ENCODE measurements at regions not wholly inside any gene's neighbourhood (a gene's known extent, or its start where the extent isn't known, plus 50 kb on each side); places are given as distances from the start of the nearest gene placed in this dataset.

DNA sequence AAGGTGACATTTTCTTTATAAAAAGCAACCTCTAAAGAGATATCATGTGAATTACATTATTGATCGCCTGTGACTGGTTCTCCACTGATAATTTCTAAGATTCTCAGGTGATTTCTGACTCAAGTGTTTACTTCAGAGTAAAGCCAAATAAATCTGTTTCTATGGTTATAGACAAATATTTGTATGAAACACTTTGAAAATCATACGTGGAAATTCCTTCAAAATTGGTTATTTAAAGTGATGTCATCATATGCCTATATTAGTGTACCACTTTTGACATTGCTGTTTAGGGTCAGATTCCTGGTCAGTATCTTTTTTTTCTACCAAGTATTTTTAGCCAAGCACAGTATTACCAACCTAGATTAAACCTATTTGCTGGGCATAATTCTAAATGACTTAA is 881.3 kb upstream of the FAM98A start:
- TF ChIP-seq, protein P1, sequence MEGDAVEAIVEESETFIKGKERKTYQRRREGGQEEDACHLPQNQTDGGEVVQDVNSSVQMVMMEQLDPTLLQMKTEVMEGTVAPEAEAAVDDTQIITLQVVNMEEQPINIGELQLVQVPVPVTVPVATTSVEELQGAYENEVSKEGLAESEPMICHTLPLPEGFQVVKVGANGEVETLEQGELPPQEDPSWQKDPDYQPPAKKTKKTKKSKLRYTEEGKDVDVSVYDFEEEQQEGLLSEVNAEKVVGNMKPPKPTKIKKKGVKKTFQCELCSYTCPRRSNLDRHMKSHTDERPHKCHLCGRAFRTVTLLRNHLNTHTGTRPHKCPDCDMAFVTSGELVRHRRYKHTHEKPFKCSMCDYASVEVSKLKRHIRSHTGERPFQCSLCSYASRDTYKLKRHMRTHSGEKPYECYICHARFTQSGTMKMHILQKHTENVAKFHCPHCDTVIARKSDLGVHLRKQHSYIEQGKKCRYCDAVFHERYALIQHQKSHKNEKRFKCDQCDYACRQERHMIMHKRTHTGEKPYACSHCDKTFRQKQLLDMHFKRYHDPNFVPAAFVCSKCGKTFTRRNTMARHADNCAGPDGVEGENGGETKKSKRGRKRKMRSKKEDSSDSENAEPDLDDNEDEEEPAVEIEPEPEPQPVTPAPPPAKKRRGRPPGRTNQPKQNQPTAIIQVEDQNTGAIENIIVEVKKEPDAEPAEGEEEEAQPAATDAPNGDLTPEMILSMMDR (IDR thresholded peaks at IDR 0.05) = no peak
- no peak for TF ChIP-seq POLR2A (IDR thresholded peaks at IDR 0.05)
